NCI-H524 treated with DMSO at 0.1 percent for 48 hours (cell line): ENCODE measurements at regions not wholly inside any gene's neighbourhood (a gene's known extent, or its start where the extent isn't known, plus 50 kb on each side); places are given as distances from the start of the nearest gene placed in this dataset.
"Not testable (repeated sequence)": the region's sequence is repeated elsewhere in the genome, so short reads cannot be mapped to it uniquely, and the experiment has no call there.

Source experiments
- DNase-seq: peaks from one replicate; lab custom pipeline; 2025; lab: John Stamatoyannopoulos, UW

DNA sequence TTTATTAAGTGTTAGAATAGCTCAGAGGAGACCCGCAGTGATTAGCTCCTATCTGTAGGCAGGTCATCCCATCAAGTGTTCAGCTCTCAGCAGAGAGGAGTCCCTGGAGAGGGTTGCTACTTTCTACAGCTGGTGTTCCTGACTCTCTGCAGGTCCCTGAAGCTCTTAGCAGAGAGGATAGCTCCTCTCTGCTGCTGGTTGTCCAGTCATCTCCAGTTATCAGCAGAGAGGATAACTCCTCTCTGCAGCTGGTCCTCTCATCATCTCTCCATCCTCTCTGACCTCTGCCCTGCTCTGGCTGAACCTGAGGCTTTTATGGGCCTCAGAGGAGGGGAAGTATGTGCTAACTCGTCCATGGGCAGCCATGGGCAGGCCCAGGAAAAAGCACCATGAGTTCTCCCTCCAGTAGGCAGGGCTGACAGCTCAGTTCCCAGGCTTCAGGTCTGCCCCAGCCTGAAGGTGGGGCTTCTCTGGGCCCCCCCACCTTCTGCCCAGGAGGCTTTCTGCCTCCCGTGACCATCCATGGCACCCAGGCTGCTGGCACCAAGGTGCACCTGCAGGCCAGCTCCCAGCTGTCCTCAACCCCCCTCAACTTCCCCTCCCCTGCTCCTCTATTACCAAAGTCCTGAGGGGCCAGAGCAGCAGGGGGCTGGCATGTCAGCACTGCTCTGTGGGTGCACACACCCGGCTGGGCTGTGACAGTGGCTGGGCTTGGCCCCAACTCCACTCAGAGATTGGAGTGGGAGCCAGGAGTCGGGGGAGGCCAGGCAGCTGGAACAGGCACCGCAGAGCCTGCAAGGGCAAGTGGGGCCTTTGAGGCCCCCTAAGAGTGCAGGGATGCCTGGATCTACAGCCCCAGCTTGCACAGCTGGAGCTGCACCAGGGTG, 98.9 kb upstream of the FRMD4B start:
- DNase-seq, result no peak

- DNase-seq, result no peak
These were observed 97.6 kb upstream of the FRMD4B start for GRCh38 chr3:69483449-69483848.

DNA sequence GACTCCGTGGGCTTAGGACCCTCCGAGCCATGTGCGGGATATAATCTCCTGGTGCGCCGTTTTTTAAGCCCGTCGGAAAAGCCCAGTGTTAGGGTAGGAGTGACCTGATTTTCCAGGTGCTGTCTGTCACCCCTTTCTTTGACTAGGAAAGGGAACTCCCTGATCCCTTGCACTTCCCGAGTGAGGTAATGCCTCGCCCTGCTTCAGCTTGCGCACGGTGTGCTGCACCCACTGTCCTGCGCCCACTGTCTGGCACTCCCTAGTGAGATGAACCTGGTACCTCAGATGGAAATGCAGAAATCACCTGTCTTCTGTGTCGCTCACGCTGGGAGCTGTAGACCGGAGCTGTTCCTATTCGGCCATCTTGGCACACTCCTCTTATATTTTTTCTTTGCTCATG, 95.1 kb upstream of the FRMD4B start:
- not testable (repeated sequence) for DNase-seq

DNA sequence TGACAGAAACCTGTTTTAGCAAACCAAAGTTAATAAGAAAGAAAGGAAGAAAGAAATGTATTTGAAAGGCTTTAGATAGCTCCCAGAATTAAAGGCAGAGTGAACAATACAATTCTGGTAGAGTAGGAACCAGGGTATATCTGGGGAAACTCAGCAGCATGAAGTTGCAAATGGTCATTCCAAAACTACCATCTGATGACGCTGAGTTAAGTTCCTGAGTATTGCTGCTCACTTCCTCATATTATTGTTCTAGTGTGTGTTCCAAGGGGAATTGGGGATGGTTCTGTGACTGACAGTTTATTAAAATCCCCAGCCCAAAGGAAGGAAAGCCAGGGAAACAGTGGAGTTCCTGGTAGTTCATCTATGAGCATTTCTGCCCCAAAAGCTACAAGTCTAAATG, 88.3 kb upstream of the FRMD4B start:
- DNase-seq, result no peak

DNA sequence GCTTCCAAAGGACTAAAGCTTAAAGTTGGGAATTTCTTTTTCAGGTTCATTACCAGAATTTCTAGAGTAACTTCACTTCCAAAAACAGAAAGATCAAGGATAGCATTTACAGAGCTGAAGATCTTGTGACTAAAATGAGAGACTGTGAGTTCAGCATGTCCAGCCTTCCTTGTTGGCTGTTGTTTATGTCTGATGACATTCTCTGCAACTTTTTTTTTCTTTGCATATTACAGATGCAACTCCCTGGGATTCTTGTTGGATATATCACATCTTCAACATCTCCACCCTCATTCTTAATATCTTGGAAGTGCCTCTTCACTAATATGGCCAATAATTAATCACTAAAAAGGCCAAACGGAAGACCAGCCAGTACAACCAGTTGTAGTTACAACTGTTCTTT, 86.2 kb upstream of the FRMD4B start:
- no peak for DNase-seq

GRCh38 chr3:69463531-69463930, 77.6 kb upstream of the FRMD4B start:
- DNase-seq, result no peak

GRCh38 chr3:69462826-69463100, 76.9 kb upstream of the FRMD4B start:
- DNase-seq, result no peak

- no peak for DNase-seq
These were observed 76.3 kb upstream of the FRMD4B start for GRCh38 chr3:69462022-69462825.

DNA sequence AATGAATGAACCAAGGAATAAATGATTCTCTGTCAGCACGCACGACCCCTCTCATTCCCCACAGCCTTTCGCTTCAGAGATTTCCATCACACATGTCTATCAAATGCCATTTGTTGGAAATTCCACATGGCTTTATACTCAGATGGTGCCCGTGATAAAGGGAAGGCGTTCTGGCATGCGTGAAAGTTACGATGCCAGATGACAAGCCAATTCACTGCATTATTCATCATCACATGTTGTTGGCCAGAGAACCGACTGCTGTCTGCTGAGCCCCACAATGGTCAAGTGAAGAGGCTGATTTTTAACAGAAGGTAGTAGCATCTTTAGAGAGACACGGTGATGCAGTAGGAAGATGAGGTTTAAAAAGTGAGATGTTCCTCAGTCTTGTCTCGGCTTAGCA, 74.1 kb upstream of the FRMD4B start:
- DNase-seq, result no peak

- DNase-seq, result no peak
These were observed 73.0 kb upstream of the FRMD4B start for GRCh38 chr3:69458803-69459365.

GRCh38 chr3:69456631-69457030, 70.7 kb upstream of the FRMD4B start:
- DNase-seq, result no peak

- DNase-seq, result no peak
These were observed 68.4 kb upstream of the FRMD4B start for GRCh38 chr3:69454204-69454787.

GRCh38 chr3:69452295-69452694, 66.4 kb upstream of the FRMD4B start:
- no peak for DNase-seq

DNA sequence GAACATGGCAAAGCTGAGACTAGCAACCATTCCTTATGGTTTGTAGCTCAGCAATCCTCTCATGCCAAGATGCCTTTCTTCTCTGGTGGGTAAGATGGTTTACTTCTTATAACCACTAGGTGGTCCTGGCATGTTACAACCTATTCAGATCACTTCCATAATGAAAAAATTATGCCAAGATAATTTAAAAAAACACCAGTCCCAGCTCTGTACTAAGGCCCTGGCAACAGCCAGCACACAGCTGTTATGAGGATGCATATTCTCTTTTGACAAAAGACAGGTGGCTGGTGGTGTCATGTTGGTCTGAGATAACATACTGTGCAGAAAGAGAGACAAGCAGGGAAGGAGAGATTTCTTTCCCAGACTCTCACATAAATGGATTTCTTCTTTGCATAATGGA, 65.7 kb upstream of the FRMD4B start:
- DNase-seq, result no peak

GRCh38 chr3:69448877-69449276, 63.0 kb upstream of the FRMD4B start:
- no peak for DNase-seq

DNA sequence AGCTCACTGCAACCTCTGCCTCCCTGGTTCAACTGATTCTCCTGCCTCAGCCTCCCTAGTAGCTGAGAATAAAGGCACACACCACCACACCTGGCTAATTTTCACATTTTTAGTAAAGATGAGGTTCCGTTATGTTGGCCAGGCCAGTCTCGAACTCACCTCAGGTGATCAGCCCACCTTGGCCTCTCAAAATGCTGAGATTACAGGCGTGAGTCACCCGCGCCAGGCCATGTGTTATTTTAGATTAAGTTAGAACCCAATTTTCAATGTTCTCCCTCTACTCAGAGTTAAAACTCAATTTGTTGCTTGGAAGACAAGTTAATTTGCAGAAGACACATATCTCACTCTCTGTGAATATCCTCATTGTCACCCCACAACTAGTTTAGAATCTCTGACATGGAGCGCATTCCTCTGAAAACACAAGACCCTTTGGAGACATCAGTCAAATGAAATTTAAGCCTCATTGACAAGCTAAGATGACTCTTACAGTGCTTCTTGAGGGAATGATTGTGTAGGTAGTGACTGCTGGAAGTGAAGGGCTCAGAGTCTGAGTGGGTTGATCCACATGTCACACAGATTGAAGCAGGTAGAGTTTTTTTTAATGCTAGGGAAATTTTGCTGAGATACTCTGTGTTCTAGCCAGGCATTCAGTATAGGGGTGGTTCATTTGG, 60.6 kb upstream of the FRMD4B start:
- DNase-seq, result no peak

DNA sequence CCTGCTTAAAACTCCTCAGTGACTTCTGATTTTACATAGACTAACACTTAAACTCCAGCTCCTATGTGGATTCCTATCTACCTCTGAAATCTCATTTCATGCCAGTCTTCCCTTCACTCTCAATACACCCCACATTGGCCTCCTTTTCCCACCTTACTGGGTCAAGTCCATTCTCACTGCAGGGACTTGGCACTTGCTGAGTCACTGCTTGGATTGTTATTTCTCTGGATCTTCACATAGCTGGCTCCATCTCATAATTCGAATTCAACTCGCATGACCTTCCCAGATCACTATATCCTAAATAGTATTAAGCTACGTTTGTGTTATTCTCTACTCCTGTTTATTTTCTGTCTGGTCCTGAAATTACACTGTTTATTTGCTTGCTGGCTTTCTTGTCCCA, 59.6 kb upstream of the FRMD4B start:
- no peak for DNase-seq

GRCh38 chr3:69445024-69445423, 59.1 kb upstream of the FRMD4B start:
- no peak for DNase-seq

DNA sequence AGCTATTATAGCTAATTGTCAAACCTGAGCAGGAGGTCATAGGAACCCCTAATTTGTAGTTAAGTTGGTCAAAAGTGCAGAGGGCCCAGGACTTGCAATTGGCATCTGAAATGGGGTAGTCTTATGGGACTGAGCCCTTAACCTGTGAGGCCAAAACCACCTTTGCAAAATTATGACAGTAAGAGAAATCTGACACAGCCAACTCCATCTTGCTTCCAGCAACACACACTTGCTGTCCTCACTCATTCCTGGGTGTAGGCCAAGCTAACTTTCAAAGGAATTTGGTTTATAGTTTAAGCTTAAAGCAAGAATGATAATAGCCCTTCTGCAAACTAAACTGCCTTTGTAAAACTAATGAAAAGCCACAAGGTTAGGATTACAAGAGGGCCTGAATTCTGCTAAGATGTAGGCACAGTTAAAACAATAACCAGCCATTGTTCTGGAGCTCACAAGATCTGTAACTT, 57.6 kb upstream of the FRMD4B start:
- DNase-seq, result no peak

- no peak for DNase-seq
These were observed 57.0 kb upstream of the FRMD4B start for GRCh38 chr3:69442771-69443311.

DNA sequence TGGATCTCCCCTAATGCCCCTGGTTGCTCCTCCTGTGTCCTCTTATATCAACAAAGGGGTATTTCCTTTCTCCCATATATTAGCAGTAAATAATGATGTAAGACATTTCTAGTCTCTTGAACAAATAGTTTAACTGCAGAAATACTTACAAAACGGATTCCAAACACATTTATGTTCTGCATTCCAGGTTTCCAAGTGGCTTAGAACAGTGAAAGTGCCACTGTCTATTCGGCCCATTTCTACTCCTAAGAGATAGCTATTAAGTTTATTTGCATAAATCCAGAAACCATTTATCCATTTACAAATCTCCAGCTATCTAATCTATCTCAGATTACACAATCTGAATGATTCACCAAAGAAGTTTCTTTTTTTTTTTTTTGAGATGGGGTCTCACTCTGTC, 55.8 kb upstream of the FRMD4B start:
- DNase-seq, result no peak

DNA sequence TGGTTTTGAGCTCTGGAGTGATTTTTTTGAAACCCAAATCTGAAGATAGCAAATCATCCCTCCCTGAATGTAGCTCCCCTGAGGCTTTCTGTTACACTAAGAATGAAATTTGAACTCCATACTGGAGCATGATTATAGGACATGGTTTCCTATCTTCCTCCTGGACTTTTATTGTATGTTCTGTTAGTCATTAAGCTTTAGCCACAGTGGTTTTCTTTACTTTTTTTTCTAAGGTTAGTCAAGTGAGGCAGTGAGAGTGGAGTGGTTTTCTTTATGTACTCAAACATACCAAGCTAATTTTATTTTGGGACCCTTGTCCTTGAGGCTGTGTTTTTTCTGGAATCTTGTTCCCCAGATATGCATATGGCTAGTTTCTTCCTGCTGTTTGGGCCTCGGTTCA, 55.2 kb upstream of the FRMD4B start:
- no peak for DNase-seq
